ENCODE measurements at regions not wholly inside any gene's neighbourhood (a gene's known extent, or its start where the extent isn't known, plus 50 kb on each side); places are given as distances from the start of the nearest gene placed in this dataset.
"Not testable (repeated sequence)": the region's sequence is repeated elsewhere in the genome, so short reads cannot be mapped to it uniquely, and the experiment has no call there.

DNA sequence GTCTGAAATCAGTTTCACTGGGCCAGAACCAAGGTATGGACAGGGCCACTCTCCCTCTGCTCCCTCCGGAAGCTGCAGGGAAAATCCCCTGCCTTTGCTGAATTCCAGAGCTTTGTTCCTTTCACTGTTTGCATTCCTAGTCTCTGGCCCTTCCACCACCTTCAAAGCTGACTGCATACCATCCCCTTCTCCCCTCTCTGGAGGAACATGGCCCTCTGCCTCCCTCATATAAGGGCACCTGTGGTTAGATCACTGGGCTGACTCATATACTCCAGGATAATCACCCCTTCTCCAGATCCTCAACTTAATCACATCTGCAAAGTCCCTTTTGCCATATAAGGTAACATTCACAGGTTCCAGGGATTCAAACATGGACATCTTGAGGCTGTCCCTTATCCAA lies 236.8 kb upstream of the NBPF12 start:
- H3K4me1 ChIP-seq; H3K36me3 ChIP-seq; intact Hi-C loops (cut with micrococcal nuclease); H3K9me3 ChIP-seq (replicated peaks); H3K27ac ChIP-seq (replicated peaks); H3K4me3 ChIP-seq; DNase-seq; H3K27me3 ChIP-seq (ENCODE audit: low read depth): not testable (repeated sequence)

DNA sequence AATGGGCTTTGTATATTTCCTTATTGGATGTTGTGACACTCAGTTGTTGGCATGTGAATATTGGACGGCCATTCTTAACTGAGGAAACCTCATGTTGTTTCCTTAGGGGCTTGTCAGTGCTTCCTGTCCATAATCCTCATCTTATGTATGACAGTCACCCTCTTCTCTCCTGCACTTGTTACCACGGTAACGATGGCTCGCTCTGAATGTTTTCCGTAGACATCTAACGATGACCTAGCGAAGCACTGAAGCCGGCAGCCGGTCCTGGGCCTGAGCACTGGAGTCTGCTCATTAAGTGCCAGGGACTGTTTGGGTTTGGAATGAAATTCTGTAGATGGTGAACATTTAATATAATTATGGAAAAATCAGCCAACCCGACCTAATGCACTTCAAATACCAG lies 242.7 kb upstream of the NBPF12 start:
- H3K4me3 ChIP-seq; H3K9me3 ChIP-seq (replicated peaks); H3K4me1 ChIP-seq; H3K27ac ChIP-seq (replicated peaks); H3K36me3 ChIP-seq; DNase-seq; H3K27me3 ChIP-seq (ENCODE audit: low read depth); intact Hi-C loops (cut with micrococcal nuclease): not testable (repeated sequence)

DNA sequence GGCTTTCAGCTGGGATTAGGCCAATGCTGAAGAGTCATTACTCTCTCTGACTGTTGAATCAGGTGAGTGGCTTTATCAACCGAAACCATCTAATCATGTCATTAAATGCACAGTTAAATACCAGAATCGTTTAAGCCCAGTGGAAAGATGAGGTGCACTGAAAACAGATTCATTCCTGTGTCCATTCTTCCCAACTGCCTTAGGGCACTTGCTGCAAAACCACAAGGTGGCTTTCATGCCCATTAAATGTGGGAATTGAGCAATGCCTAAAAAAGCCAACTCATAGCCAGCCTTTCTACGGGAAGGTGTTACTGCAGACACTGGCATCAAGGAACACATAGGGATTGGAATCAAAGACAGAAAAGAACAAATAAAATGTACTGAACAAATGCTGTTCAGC lies 246.3 kb upstream of the NBPF12 start:
- H3K27me3 ChIP-seq (ENCODE audit: low read depth); H3K27ac ChIP-seq (replicated peaks); H3K36me3 ChIP-seq; H3K9me3 ChIP-seq (replicated peaks); H3K4me3 ChIP-seq; DNase-seq; intact Hi-C loops (cut with micrococcal nuclease); H3K4me1 ChIP-seq: not testable (repeated sequence)

DNA sequence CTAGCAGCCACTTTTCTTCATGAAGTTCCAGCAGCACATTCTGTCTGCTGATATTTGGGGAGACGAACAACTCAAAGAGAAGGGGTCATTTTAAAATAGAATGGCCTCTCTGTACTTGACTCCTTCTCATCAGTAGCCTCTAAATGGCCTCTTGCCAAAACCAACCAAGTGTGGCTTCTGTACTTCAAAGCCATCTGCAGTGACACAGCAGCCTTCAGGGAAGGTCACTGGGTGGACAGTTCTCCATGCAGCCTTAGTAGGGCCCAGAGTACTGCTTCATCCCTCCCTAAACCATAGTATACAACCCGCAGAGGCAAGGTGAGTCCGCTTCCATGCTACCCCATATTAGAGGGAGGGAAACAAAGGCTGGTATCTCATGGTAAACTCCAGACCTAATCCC lies 249.2 kb upstream of the NBPF12 start:
- H3K4me1 ChIP-seq; DNase-seq; intact Hi-C loops (cut with micrococcal nuclease); H3K27ac ChIP-seq (replicated peaks); H3K4me3 ChIP-seq; H3K27me3 ChIP-seq (ENCODE audit: low read depth); H3K36me3 ChIP-seq; H3K9me3 ChIP-seq (replicated peaks): not testable (repeated sequence)

DNA sequence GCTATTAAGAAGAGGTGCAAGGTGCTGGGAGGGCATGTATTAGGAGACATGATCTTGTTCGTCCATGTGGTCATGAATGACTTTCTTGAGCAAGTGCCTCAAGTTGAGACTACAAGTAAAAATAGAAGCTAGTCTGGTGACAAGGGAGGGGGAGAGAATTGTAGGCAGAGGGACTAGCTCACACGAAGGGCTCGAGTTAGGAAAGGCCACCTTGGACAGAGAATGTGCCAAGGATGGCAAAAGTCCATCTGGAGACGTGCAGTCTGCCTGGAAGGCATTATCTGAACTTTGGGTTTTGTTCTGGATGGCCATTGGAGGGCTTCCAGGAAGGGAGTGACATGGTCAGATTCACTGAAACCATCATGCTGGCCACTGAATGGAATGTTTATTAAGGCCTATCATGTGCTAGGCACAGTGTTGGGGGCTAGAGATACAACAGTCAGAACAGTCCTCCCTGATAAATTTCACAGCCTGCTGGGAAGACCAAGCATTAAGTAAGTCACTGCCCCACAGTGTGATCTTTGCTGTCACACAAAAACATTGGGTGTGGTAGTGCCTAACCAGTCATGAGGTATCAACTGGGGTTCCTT lies 251.3 kb upstream of the NBPF12 start:
- H3K4me3 ChIP-seq; H3K27me3 ChIP-seq (ENCODE audit: low read depth); intact Hi-C loops (cut with micrococcal nuclease); H3K4me1 ChIP-seq; H3K9me3 ChIP-seq (replicated peaks); H3K36me3 ChIP-seq: not testable (repeated sequence)
- H3K27ac ChIP-seq (replicated peaks): peak overlapping the region; percentile 23
- peak; percentile 14 for DNase-seq

DNA sequence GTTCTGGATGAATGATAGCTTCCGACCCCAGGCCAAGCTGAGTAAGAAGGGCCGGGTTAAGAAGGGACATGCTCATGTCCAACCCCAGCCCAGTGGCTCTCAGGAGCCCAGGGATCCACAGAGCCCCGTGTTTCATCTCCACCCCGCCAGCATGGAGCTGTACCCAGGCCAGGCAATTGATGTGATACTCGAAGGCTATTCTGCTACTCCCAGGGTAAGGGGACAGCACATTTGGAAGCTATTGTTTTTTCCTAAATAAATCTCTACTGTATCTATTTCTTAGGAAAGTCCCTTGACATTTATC lies 255.0 kb upstream of the NBPF12 start:
- H3K27me3 ChIP-seq (ENCODE audit: low read depth); intact Hi-C loops (cut with micrococcal nuclease); DNase-seq; H3K4me1 ChIP-seq; H3K36me3 ChIP-seq; H3K9me3 ChIP-seq (replicated peaks); H3K27ac ChIP-seq (replicated peaks); H3K4me3 ChIP-seq: not testable (repeated sequence)

DNA sequence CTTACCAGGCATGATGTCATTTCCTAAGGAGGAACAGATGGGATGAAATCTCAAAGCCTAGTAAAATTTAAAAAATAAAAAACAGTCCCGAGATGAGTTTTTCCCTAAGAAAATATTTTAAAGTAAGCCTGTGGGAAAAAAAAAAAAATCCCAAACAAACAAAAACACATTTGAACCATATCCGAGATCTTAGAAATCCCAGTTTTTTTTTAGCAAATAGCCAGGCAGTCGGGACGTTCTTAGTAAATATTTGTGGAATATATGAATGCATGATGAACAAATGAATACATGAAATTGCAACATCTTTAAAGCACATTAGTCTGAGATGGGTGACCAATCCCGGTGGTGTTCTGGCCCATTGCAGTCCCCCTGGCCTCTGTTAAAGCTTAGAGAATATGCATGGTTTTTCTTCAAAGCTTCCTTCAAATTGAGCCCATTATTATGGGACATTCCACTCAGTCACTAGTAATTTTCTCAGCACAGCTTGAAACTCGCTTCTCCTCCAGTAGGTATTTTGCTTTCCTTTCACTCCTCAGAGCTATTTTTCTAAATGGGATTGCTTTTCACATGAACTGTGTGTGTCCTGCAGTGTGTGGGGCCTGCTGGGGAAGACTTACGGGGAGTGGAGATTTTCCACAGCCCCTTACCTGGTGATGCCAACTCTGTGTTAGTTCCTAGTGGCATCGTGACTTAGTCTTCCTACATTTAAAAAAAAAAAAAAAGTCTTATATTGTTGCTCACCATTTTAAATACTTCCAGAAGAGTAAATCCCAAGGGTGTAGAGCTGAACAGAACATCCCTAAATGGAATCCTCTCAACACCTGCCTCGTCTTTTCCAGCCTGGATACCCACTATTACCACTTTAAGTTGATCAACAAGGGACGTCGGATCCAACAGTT lies 255.6 kb upstream of the NBPF12 start:
- H3K27ac ChIP-seq (replicated peaks); DNase-seq; H3K9me3 ChIP-seq (replicated peaks); intact Hi-C loops (cut with micrococcal nuclease); H3K36me3 ChIP-seq; H3K4me1 ChIP-seq; H3K27me3 ChIP-seq (ENCODE audit: low read depth); H3K4me3 ChIP-seq: not testable (repeated sequence)

DNA sequence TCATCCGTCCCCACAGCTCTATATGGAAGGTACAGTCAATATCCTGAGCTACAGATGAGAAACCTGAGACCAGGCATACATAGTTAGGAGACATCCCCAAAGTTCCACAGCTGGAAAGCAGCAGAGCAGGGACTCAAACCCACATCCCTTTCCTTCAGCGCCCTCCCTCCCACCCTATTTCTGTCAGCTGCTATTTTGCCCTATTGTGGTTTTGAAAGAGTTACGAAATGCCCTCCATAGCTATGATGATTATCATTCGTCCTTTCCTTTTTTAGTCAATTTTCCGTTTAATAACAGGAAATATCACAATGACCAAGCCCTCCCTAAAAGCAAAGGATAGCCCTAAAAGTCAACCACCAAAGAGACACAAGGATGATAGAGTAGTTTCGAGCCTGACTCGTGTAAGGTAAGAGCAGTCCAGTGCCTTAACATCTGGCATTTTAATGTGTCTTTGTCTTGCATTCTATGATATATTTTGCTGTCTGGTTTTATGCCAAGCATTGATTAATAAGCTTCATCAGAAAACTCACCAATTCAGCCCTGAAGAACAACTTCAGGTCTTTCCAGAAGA lies 264.3 kb upstream of the NBPF12 start:
- H3K36me3 ChIP-seq; H3K27ac ChIP-seq (replicated peaks); DNase-seq; intact Hi-C loops (cut with micrococcal nuclease); H3K9me3 ChIP-seq (replicated peaks); H3K27me3 ChIP-seq (ENCODE audit: low read depth); H3K4me1 ChIP-seq; H3K4me3 ChIP-seq: not testable (repeated sequence)

DNA sequence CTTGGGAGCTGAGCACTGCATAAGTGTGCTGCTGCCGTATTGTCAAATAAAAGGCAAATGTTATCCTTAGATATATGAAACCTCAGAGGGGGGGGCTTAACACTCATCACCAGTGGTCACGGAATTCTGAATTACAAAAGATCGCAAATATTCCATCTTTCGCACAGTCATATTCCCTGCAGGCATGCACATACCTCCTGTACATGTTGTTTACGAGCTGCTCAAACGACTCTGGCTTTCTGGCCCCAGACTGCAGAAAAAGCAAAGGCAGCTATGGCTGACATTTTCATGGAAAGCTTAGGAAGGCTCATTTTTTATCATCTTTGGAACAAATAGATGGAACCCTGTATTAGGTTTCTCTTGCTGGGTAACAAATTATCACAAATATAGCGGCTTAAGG lies 265.5 kb upstream of the NBPF12 start:
- intact Hi-C loops (cut with micrococcal nuclease); H3K4me3 ChIP-seq; H3K4me1 ChIP-seq; DNase-seq; H3K36me3 ChIP-seq; H3K9me3 ChIP-seq (replicated peaks); H3K27ac ChIP-seq (replicated peaks); H3K27me3 ChIP-seq (ENCODE audit: low read depth): not testable (repeated sequence)

DNA sequence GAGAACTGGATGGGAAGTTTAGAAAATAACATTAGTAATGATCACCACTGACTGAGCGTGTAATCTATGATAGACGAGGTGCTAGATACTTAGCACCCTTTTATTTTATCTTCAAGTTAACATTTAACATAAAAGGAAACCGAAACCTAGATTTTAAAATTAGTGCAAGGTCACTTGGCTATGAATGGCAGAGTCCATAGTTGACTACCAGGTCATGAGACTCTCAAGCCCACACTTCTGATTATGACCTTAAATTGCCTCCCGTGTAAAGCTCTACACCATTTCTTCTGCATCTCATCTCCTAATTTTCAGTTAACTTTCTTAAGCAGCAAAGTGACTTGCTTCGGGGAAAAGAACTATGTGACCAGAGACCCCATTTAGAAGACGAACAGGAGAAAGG lies 266.5 kb upstream of the NBPF12 start:
- H3K27me3 ChIP-seq (ENCODE audit: low read depth); H3K9me3 ChIP-seq (replicated peaks); DNase-seq; H3K4me1 ChIP-seq; intact Hi-C loops (cut with micrococcal nuclease); H3K36me3 ChIP-seq: not testable (repeated sequence)
- Histone ChIP-seq H3K4me3 (peak overlapping the region; percentile 23), H3K27ac (replicated peaks) (peak overlapping the region; percentile 76)

DNA sequence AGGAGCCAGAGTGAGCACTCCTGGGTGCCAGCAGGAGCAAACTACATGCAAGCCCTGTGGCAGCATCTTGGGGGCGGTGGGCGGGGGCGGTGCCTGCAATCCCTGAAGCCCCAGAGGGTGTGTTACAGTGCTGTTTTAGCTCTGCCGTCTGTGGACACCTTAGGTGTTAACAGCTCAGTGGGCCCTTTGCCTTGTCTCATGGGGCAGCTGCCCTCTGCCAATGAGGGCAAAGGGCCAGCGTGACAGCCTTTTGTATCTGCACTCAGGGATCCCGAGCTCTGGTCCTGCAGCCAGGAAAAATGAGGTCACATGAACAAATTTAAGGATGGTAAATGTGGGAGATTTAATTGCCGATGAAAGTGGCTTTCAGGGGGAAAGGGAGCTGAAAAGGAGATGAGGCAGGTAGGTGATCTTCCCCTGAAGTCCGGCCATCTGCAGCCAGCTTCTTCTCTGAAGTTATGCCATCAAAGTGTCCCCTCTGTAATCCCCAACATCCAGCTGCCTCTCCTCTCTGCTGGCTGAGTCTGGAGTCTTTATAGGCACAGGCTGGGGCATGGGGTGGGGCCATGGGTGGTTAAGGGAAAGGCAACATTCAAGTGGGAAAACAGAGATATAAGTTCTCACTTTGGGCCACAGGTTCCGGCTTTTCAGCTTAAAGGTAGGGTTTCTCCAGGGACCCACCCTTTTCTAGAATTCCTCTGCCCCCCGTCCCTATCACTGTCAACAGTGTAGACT lies 267.1 kb upstream of the NBPF12 start:
- H3K4me1 ChIP-seq; H3K27me3 ChIP-seq (ENCODE audit: low read depth); intact Hi-C loops (cut with micrococcal nuclease); H3K36me3 ChIP-seq; H3K9me3 ChIP-seq (replicated peaks): not testable (repeated sequence)
- DNase-seq: peak; percentile 68
- H3K4me3 ChIP-seq: peak overlapping the region; percentile 23
- H3K27ac ChIP-seq (replicated peaks): peak overlapping the region; percentile 76

DNA sequence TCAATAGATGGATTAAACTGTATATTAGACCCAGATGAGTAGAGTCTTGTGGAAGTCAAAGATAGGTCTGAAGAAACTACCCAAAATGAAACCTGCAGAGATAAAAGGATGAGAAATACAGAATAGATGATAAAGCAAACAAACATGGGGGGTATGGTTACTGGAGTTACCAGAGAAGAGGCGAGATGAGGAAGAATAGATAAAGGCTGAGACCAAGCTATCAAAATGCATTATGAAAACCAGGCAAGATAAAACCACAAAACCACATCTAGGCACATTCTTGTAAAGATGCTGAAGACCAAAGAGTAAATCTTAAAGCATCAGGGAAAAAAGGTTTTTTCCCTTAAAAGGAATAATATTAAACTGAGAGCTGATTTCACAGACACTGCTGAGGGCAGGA lies 271.8 kb upstream of the NBPF12 start:
- H3K27ac ChIP-seq (replicated peaks); H3K4me1 ChIP-seq; H3K36me3 ChIP-seq; intact Hi-C loops (cut with micrococcal nuclease); H3K9me3 ChIP-seq (replicated peaks); H3K27me3 ChIP-seq (ENCODE audit: low read depth); DNase-seq; H3K4me3 ChIP-seq: not testable (repeated sequence)

DNA sequence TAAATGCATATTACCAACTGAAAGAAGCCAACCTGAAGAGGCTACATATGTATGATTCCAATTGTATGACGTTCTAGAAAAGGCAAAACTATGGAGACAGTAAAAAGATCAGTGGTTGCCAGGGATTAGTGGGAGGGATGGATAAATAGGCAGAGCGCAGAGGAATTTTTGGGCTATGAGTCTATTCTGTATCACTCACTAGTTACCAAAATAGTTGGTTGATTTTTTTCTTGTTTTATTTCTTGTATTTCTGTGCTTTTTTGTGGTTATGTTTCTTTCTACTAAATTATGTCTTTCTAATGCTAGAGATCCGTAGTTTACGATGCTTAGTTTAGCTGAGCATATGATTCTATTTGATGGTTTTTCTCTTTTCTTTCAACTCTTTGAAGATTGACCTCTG lies 277.9 kb upstream of the NBPF12 start:
- DNase-seq; H3K27ac ChIP-seq (replicated peaks); H3K4me1 ChIP-seq; H3K9me3 ChIP-seq (replicated peaks); H3K4me3 ChIP-seq; H3K27me3 ChIP-seq (ENCODE audit: low read depth); H3K36me3 ChIP-seq; intact Hi-C loops (cut with micrococcal nuclease): not testable (repeated sequence)

Data from left ventricle myocardium inferior (tissue), 1 donor.